K562 (cell line): ENCODE measurements at regions not wholly inside any gene's neighbourhood (a gene's known extent, or its start where the extent isn't known, plus 50 kb on each side); places are given as distances from the start of the nearest gene placed in this dataset.

ENCODE experiments used
- ATAC-seq: fragments of 200-7000 bp; cut with Tn5 transposase; 3 replicates; pipeline ENCODE4 v1.9.1; 2020; ENCODE audit warnings: moderate library complexity
- BruUV-seq: library from RNA; stranded (reverse); fragments of 400-500 nt; replicated peaks from 2 replicates; lab custom pipeline; 2021; lab: Mats Ljungman, UMichigan
- CTCF ChIA-PET: fragments of 300-600 bp; formaldehyde crosslinking; extraction: SDS; loops from one replicate; lab custom pipeline; 2021; ENCODE audit warnings: low intra/inter-chr PET ratio; lab: Yijun Ruan, JAX
- POLR2A ChIA-PET: fragments of 300-600, 350-650 bp; sonication (Branson Sonifier 250); formaldehyde crosslinking; extraction: SDS; loops from one replicate; lab custom pipeline; 2021; ENCODE audit warnings: antibody characterized with exemption, inconsistent platforms; lab: Yijun Ruan, JAX
- DNase-seq, 4 experiments: peaks; one replicate each; pipeline versions ENCODE4 v3.0.0 to v3.0.0-alpha.2; 2011 to 2018; ENCODE audit warnings: low spot score in 3 of 4, mixed read lengths in 3 of 4; ENCODE audit errors: extremely low read depth in 1 of 4
- FAIRE-seq: peaks from 2 replicates; lab custom pipeline; 2011; peaks lifted over from hg19 to GRCh38; lab: Jason Lieb, UNC
- H2AFZ ChIP-seq: 2 replicates; pipeline ENCODE4 v1.6.0; 2011; ENCODE audit warnings: low read depth, low read length, control low read depth, inconsistent platforms
- H3K27ac ChIP-seq: fragments of 200-600 bp; 3 replicates; pipeline ENCODE4 v1.8.0; 2011; ENCODE audit warnings: low read depth, mild to moderate bottlenecking, control low read depth, inconsistent platforms, low read length, moderate library complexity, mixed read lengths; ENCODE audit errors: extremely low read depth
- H3K27me3 ChIP-seq, 2 experiments: fragments of 300-600 bp in 1 of 2; 2 replicates in 1 of 2; 3 replicates in 1 of 2; pipeline versions ENCODE4 v1.6.0 to v1.8.0; 2011; ENCODE audit warnings: inconsistent platforms in 2 of 2, low read length in 2 of 2, mild to moderate bottlenecking in 1 of 2, mixed read lengths in 1 of 2, moderate library complexity in 1 of 2; ENCODE audit not compliant: control insufficient read depth in 2 of 2, insufficient read depth in 2 of 2
- H3K36me3 ChIP-seq: fragments of 300-600 bp; 3 replicates; pipeline ENCODE4 v1.8.0; 2011; ENCODE audit warnings: mild to moderate bottlenecking, low read length, inconsistent platforms; ENCODE audit not compliant: control insufficient read depth, insufficient read depth
- H3K4me1 ChIP-seq, 2 experiments: fragments of 200-600 bp in 1 of 2; replicated peaks in 1 of 2; 2 replicates in 1 of 2; 3 replicates in 1 of 2; pipeline versions ENCODE4 v1.5.1 to v1.8.0; 2011; ENCODE audit warnings: inconsistent platforms in 2 of 2, low read length in 2 of 2, mild to moderate bottlenecking in 1 of 2, mixed read lengths in 1 of 2, moderate library complexity in 1 of 2; ENCODE audit not compliant: control insufficient read depth in 2 of 2, insufficient read depth in 2 of 2
- H3K4me2 ChIP-seq: 2 replicates; pipeline ENCODE4 v1.6.1; 2011; ENCODE audit warnings: low read length, control low read depth, inconsistent platforms, mixed read lengths; ENCODE audit not compliant: insufficient read depth
- H3K4me3 ChIP-seq: fragments of 200-600 bp; sonication (generic), shearing (Covaris generic); 2 replicates; pipeline ENCODE4 v1.5.1; 2016; ENCODE audit warnings: control low read depth, inconsistent platforms
- H3K79me2 ChIP-seq: fragments of 200-600 bp; 3 replicates; pipeline ENCODE4 v1.8.0; 2011; ENCODE audit warnings: low read length, inconsistent platforms; ENCODE audit not compliant: control insufficient read depth, insufficient read depth
- H3K9ac ChIP-seq, 2 experiments: 2 replicates each; pipeline versions ENCODE4 v1.6.0 to v1.6.1; 2011; ENCODE audit warnings: low read depth in 2 of 2, low read length in 2 of 2, control low read depth in 1 of 2, inconsistent platforms in 1 of 2, mild to moderate bottlenecking in 1 of 2, mixed read lengths in 1 of 2; ENCODE audit not compliant: insufficient read depth in 1 of 2
- H3K9me1 ChIP-seq: one replicate; pipeline ENCODE4 v1.6.0; 2011; ENCODE audit warnings: inconsistent platforms, mild to moderate bottlenecking, low read length, moderate library complexity; ENCODE audit not compliant: control insufficient read depth, insufficient read depth
- H3K9me3 ChIP-seq: replicated peaks from 2 replicates; pipeline ENCODE4 v1.5.1; 2011; ENCODE audit warnings: low read depth, low read length, inconsistent platforms; ENCODE audit not compliant: control insufficient read depth, insufficient read depth
- H4K20me1 ChIP-seq: replicated peaks from 2 replicates; pipeline ENCODE4 v1.6.1; 2011; ENCODE audit warnings: low read length, inconsistent platforms, mixed read lengths; ENCODE audit not compliant: control insufficient read depth, insufficient read depth
- CBFB ChIP-seq: sonication (generic); formaldehyde crosslinking; IDR thresholded peaks from 2 replicates; pipeline ENCODE4 v1.4.0; 2020; ENCODE audit warnings: mild to moderate bottlenecking, missing genetic modification reagents
- HIVEP1 ChIP-seq: fragments of 250-450 bp; sonication (Bioruptor Pico); IDR thresholded peaks from 2 replicates; pipeline ENCODE4 v1.4.0; 2020; ENCODE audit warnings: mild to moderate bottlenecking
- JUN ChIP-seq, 2 experiments: sonication (generic) in 1 of 2; formaldehyde crosslinking in 1 of 2; IDR thresholded peaks; 2 replicates each; pipeline versions ENCODE4 v1.6.1 to v1.8.0; 2012 to 2022; ENCODE audit warnings: borderline replicate concordance in 2 of 2, mild to moderate bottlenecking in 2 of 2, improper control_type of control experiment in 1 of 2, low read depth in 1 of 2, low read length in 1 of 2, missing genetic modification reagents in 1 of 2
- KLF1 ChIP-seq: fragments of 450-650 bp; IDR thresholded peaks from 2 replicates; pipeline ENCODE4 v1.6.1; 2016; ENCODE audit warnings: missing genetic modification characterization, missing compliant biosample characterization
- PHF21A ChIP-seq: fragments of 450-650 bp; IDR thresholded peaks from 2 replicates; pipeline ENCODE4 v1.6.1; 2017; ENCODE audit warnings: low read depth, borderline replicate concordance
- TAF1 ChIP-seq: IDR thresholded peaks from 2 replicates; pipeline ENCODE4 v1.6.1; 2011; ENCODE audit warnings: mild to moderate bottlenecking, low read length, moderate library complexity; ENCODE audit not compliant: insufficient read depth, control insufficient read depth, severe bottlenecking; ENCODE audit errors: extremely low read depth
- TSHZ1 ChIP-seq: fragments of 250-450 bp; sonication (Bioruptor Pico); IDR thresholded peaks from 2 replicates; pipeline ENCODE4 v1.4.0; 2020; ENCODE audit warnings: mild to moderate bottlenecking, moderate library complexity
- ZNF253 ChIP-seq: fragments of 250-450 bp; sonication (Bioruptor Pico); conservative IDR thresholded peaks from 2 replicates; pipeline ENCODE4 v1.6.1; 2021; ENCODE audit warnings: mild to moderate bottlenecking
- ZNF717 ChIP-seq: fragments of 250-450 bp; sonication (Bioruptor Pico); IDR thresholded peaks from 2 replicates; pipeline ENCODE4 v1.5.0; 2021
- WGBS: fragments of 100-300 bp; shearing (Covaris generic); methylation state at CpG from one replicate; pipeline ENCODE4 v1.1.6; 2016; ENCODE audit warnings: low coverage, mixed read lengths; ENCODE audit not compliant: insufficient coverage; ENCODE audit errors: missing lambda C conversion rate; 5-methylcytosine and 5-hydroxymethylcytosine counted together
- in situ Hi-C: fragments of 300-500 bp; cut with MboI; formaldehyde crosslinking; loops from 4 replicates; pipeline ENCODE4 v1.15.0; 2018; ENCODE audit warnings: inconsistent platforms, mixed read lengths
- intact Hi-C: fragments of 100-400 bp; cut with micrococcal nuclease; formaldehyde crosslinking; loops from 2 replicates; pipeline ENCODE4 v1.14.2; 2022
- TF ChIP-seq, protein P1 (sequence below): fragments of 450-650 bp; formaldehyde crosslinking; IDR thresholded peaks from 2 replicates; pipeline ENCODE4 v1.4.0; 2022; ENCODE audit warnings: missing genetic modification characterization

DNA sequence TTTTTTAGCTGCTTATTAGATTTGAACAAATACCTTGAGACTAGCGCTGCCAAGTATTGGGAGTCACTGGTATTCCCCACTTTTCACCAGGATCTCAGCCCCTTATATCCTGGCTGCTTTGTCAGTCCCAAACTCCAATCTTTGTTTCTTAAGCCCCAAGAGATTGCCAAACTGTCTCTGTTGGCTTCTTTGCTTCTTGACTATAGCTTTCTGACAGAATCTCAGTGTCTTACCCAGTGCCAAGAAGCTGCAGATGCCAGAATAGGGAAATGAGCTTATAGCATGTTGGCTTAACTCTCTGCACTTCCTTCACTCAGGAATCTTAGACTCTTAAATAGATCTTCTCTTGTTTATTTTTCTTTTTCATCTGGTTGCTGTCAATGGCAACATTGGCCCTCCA lies 297.5 kb upstream of the DCAF8L1 start:
- Histone ChIP-seq H4K20me1 (no peaks in the 10 kb centered on the region), H3K36me3 (no peaks in the 10 kb centered on the region), H3K4me1 (no peaks in the 10 kb centered on the region), H3K27ac (no peak overlapping the region), H3K27me3 (no peaks in the 10 kb centered on the region), H3K79me2 (no peaks in the 10 kb centered on the region), H3K9me3 (no peaks in the 10 kb centered on the region), H2AFZ (no peak overlapping the region), H3K4me2 (no peak overlapping the region), H3K9ac (no peak overlapping the region), H3K9me1 (no peaks in the 10 kb centered on the region), H3K4me3 (no peak overlapping the region)
- in situ Hi-C loops (no loop called here), intact Hi-C loops (no loop called here)
- ChIA-PET POLR2A (no interaction called here), CTCF (no interaction called here)
- no peak for TF ChIP-seq CBFB (CRISPR knock-in tag)
- no peak for TF ChIP-seq HIVEP1
- ATAC-seq (no peak), DNase-seq (no peak), FAIRE-seq (no peak)
- WGBS, result 0% methylated on average over 1 of the region's 1 CpG
- BruUV-seq, result no TSS peak

GRCh38 chrX:28278251-28278650 lies 297.0 kb upstream of the DCAF8L1 start:
- intact Hi-C loops (no loop called here), in situ Hi-C loops (no loop called here)
- CTCF ChIA-PET, result no interaction called here
- Histone ChIP-seq H3K79me2 (no peaks in the 10 kb centered on the region), H2AFZ (no peak overlapping the region), H3K4me3 (no peak overlapping the region), H3K36me3 (no peaks in the 10 kb centered on the region), H3K4me2 (no peak overlapping the region), H3K4me1 (no peaks in the 10 kb centered on the region), H3K27ac (no peak overlapping the region), H3K27me3 (no peaks in the 10 kb centered on the region), H3K9me1 (no peaks in the 10 kb centered on the region), H3K9me3 (no peaks in the 10 kb centered on the region), H4K20me1 (no peaks in the 10 kb centered on the region), H3K9ac (no peak overlapping the region)
- FAIRE-seq (no peak), DNase-seq (no peak), ATAC-seq (no peak)
- POLR2A ChIA-PET, result no interaction called here
- TF ChIP-seq, protein P1, sequence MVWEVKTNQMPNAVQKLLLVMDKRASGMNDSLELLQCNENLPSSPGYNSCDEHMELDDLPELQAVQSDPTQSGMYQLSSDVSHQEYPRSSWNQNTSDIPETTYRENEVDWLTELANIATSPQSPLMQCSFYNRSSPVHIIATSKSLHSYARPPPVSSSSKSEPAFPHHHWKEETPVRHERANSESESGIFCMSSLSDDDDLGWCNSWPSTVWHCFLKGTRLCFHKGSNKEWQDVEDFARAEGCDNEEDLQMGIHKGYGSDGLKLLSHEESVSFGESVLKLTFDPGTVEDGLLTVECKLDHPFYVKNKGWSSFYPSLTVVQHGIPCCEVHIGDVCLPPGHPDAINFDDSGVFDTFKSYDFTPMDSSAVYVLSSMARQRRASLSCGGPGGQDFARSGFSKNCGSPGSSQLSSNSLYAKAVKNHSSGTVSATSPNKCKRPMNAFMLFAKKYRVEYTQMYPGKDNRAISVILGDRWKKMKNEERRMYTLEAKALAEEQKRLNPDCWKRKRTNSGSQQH (CRISPR knock-in tag), result no peak
- TF ChIP-seq PHF21A (no peak), KLF1 (tag) (no peak), ZNF253 (no peak), JUN (IDR thresholded peaks at IDR 0.05; ENCODE audit: borderline replicate concordance, low read depth, low read length) (no peak), JUN (CRISPR knock-in tag; IDR thresholded peaks at IDR 0.05; ENCODE audit: borderline replicate concordance) (no peak), ZNF717 (no peak), TAF1 (no peak), TSHZ1 (CRISPR knock-in tag) (no peak)
- BruUV-seq, result no TSS peak
- 0% methylated on average over 3 of the region's 4 CpGs for WGBS
